Subcutaneous abdominal adipose tissue (tissue), 5 donors: ENCODE measurements at regions not wholly inside any gene's neighbourhood (a gene's known extent, or its start where the extent isn't known, plus 50 kb on each side); places are given as distances from the start of the nearest gene placed in this dataset.

Experiments
- H3K27ac ChIP-seq: one replicate; pipeline ENCODE4 v1.7.0; 2013; ENCODE audit warnings: low read depth, mild to moderate bottlenecking, inconsistent platforms, low read length, moderate library complexity
- H3K27me3 ChIP-seq, 5 donors: one replicate each; pipeline ENCODE4 v1.7.0; 2013; ENCODE audit warnings: low read length in 5 of 5, inconsistent platforms in 1 of 5; ENCODE audit not compliant: control insufficient read depth in 5 of 5, insufficient read depth in 4 of 5
- H3K36me3 ChIP-seq, 5 donors: one replicate each; pipeline ENCODE4 v1.7.0; 2013; ENCODE audit warnings: low read length in 5 of 5; ENCODE audit not compliant: control insufficient read depth in 5 of 5, insufficient read depth in 5 of 5
- H3K4me1 ChIP-seq, 5 donors: one replicate each; pipeline ENCODE4 v1.7.0; 2013; ENCODE audit warnings: low read length in 5 of 5, mild to moderate bottlenecking in 3 of 5, moderate library complexity in 1 of 5; ENCODE audit not compliant: control insufficient read depth in 5 of 5, insufficient read depth in 5 of 5
- H3K4me3 ChIP-seq, 5 donors: one replicate each; pipeline ENCODE4 v1.7.0; 2013; ENCODE audit warnings: low read length in 5 of 5, low read depth in 1 of 5
- H3K9ac ChIP-seq, 5 donors: one replicate each; pipeline ENCODE4 v1.7.0; 2013; ENCODE audit warnings: low read length in 5 of 5, mild to moderate bottlenecking in 4 of 5, moderate library complexity in 3 of 5
- H3K9me3 ChIP-seq, 5 donors: one replicate each; pipeline ENCODE4 v1.7.0; 2013; ENCODE audit warnings: low read length in 5 of 5; ENCODE audit not compliant: control insufficient read depth in 5 of 5
- donor health status: healthy.
- donor health status: healthy.
- donor health status: healthy.
- donor health status: healthy.
- donor health status: healthy.

DNA sequence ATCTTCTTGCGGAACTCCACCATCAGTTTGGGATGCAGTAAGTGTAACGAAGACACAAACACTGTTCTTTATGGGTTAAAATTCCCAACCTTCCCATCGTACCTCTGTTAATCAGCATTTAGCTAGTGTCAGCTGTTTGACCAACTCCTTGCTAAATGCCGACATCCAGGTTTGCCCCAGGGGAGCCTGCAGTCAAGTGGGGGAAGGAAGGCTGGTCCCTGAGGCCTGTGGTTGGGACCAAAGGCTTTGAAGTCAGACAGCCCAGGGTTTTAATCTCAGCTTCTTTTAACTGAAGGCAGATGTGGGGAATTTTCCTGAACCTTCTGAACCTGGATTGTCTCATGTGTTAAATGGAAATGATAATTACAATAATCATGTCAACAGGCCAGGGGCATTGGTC, 443.7 kb downstream of the GLRX3 start:
- peaks cover 0 to 20% (median 15%) of the 10 kb centered on the region in 5 donors for H3K27me3 ChIP-seq
- no peaks in the 10 kb centered on the region for H3K9me3 ChIP-seq

DNA sequence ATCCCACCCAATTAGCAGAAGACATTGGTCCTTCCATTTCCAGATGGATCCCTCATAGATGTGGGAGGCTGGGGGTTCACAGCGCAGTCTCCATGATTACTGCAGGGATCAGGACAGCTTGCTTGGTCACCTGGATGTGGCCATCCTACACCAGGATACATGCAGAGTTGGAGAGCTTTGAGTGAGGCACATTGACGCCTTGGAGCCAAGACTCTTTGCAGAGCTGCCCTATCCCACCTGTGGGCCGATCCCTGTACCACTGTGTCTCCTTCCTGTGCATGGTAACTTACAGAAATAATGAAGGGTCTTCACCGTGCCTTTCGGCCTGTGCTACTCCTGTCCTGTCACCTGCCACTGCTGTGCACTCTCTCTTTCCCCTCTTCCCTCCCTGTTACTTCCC, 444.8 kb downstream of the GLRX3 start:
- H3K9ac ChIP-seq = no peak overlapping the region
- no peaks in the 10 kb centered on the region for H3K36me3 ChIP-seq
- H3K27ac ChIP-seq = no peak overlapping the region
- H3K9me3 ChIP-seq = no peaks in the 10 kb centered on the region
- no peak overlapping the region for H3K4me3 ChIP-seq
- peaks cover 0 to 20% (median 13%) of the 10 kb centered on the region in 5 donors for H3K27me3 ChIP-seq
- H3K4me1 ChIP-seq = no peaks in the 10 kb centered on the region

More for the DNA sequence above, 443.7 kb downstream of the GLRX3 start:
- Histone ChIP-seq H3K4me3 (no peak overlapping the region), H3K9ac (no peak overlapping the region), H3K4me1 (no peaks in the 10 kb centered on the region), H3K27ac (no peak overlapping the region), H3K36me3 (no peaks in the 10 kb centered on the region)

DNA sequence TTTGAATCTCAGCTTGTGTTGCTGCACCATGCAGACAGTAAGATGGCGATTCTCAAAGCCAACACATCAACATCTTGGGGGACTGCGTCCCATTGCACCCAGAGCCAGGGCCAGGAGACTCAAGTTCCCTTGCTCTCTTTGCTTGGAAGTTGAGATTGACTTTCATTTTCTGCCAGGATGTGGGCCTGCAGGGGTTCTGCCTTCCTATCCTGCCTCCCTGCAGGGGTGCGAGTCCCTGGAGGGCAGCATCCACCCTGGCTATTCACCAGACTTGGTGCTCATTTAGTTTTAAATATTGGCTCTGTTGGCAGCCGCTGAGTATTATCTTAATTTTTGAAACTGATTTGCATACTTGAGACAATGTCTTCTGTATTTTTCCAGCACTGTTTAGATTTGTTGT, 451.5 kb downstream of the GLRX3 start:
- Histone ChIP-seq H3K36me3 (no peaks in the 10 kb centered on the region), H3K9ac (no peak overlapping the region), H3K27ac (no peak overlapping the region), H3K4me3 (no peak overlapping the region), H3K27me3 (peaks cover 0 to 4% (median 0%) of the 10 kb centered on the region in 5 donors), H3K9me3 (peaks cover 0 to 2% (median 0%) of the 10 kb centered on the region in 5 donors), H3K4me1 (no peaks in the 10 kb centered on the region)

DNA sequence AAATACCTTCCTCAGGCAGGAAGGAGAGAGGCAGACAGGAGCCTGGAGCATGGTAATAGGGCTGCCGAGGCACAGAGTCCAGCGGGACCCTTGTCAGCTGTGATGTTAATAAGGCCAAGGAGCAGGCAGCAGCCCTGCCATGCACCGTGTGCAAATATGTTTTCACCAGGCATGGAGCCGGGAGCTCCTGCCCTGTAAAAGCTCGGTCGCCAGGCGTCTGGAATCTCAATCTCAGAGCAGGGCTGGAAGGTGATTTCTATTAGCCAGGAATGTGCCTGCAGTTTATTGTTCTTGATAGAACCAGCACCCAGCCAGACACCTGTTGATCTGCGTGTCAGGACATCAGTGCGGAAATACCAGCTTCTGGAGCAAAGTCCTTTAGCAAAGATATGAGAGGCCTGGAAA, 469.8 kb downstream of the GLRX3 start:
- Histone ChIP-seq H3K27ac (no peak overlapping the region), H3K27me3 (peaks cover 6 to 15% (median 14%) of the 10 kb centered on the region in 5 donors), H3K4me1 (no peaks in the 10 kb centered on the region), H3K4me3 (no peak overlapping the region), H3K9me3 (peaks cover 0 to 10% (median 0%) of the 10 kb centered on the region in 5 donors), H3K9ac (no peak overlapping the region), H3K36me3 (no peaks in the 10 kb centered on the region)

DNA sequence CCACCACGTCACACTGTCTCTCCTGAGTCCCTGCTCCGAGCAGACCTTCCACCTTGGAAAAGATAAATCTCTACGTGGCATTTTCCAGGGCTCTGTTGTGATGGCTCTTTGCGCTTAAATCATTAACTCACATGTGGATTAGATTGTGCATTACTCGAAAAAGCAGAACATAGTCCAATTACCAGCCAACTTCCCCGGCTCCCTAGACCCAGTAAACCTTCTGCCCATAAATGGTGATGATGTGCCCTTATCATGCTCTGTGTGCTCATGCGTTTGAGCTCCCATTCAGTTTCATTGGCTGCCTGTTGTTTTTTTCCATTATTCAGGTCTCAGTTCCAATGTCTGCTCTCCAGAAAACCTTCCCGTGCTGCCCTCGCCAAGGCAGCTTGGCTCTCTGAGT, 471.2 kb downstream of the GLRX3 start:
- Histone ChIP-seq H3K27ac (no peak overlapping the region), H3K27me3 (peaks cover 6 to 17% (median 15%) of the 10 kb centered on the region in 5 donors), H3K4me3 (no peak overlapping the region), H3K9me3 (peaks cover 2 to 18% (median 6%) of the 10 kb centered on the region in 5 donors), H3K4me1 (no peaks in the 10 kb centered on the region), H3K36me3 (no peaks in the 10 kb centered on the region), H3K9ac (no peak overlapping the region)

DNA sequence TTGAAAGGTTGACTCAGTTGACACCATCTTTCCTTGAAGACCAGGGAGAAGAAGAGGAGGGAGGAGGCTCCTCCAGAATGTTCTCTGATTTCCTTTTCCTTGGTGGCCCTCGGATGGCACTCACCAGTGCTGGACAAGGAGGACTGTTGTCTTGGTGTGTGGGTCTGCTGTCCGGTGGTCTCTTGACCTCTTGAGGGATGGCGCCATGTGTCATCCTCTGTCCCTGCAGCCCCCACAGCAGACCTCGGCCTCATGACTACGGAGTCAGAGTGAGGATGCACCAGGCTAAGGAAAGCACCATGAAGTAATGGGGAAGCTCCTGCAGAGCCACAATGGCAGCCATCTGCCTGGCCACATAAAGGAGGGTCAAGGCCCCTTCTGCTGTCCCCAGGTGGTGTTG, 475.0 kb downstream of the GLRX3 start:
- no peaks in the 10 kb centered on the region for H3K36me3 ChIP-seq
- no peaks in the 10 kb centered on the region for H3K4me1 ChIP-seq
- H3K9ac ChIP-seq = no peak overlapping the region
- peak overlapping the region in 1 of 5 donors; percentile 19 for H3K4me3 ChIP-seq
- peaks cover 2 to 11% (median 7%) of the 10 kb centered on the region in 5 donors for H3K27me3 ChIP-seq
- H3K9me3 ChIP-seq = peaks cover 2 to 20% (median 9%) of the 10 kb centered on the region in 5 donors
- H3K27ac ChIP-seq = no peak overlapping the region

DNA sequence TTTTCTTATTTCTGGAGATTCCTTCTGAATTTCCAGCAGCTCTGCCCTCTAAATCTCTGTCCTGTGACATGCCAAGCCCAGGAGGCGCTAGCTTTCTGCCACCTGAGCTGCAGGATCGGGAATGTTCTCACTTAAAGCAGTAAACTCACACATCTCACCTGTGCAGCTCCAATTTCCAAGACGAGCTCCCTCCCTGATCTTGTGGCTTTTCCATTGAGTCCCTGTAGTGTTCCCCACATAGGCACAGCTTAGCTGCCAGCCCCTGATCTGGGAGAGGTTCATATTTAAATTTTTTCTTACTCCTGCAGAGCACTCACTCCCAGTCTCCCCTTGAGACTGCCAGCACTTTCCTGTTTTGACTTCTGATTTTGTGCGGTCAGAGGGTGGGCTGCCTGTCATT, 479.3 kb downstream of the GLRX3 start:
- H3K9ac ChIP-seq = no peak overlapping the region
- H3K27ac ChIP-seq = no peak overlapping the region
- no peaks in the 10 kb centered on the region for H3K4me1 ChIP-seq
- H3K27me3 ChIP-seq = peaks cover 3 to 6% (median 5%) of the 10 kb centered on the region in 5 donors
- H3K9me3 ChIP-seq = peaks cover 2 to 20% (median 9%) of the 10 kb centered on the region in 5 donors
- H3K36me3 ChIP-seq = no peaks in the 10 kb centered on the region
- no peak overlapping the region for H3K4me3 ChIP-seq

DNA sequence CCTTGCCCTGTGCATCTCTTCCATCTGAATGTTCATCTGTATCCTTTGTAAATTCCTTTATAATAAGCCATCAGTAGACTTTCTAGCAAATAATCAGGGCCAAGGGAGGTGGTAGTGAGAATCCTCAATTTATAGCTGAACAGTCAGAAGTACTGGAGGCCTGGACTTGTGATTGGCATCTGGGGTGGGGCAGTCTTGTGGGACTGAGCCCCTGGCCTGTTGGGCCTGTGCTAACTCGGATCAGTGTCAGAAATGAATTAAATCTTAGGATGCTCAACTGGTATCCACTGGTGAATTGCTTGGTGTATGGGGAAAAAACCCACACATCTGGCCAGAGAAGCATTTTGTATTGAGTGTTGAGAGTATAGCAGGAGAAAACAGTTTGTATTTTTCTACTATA, 481.8 kb downstream of the GLRX3 start:
- Histone ChIP-seq H3K27me3 (peaks cover 6 to 17% (median 14%) of the 10 kb centered on the region in 5 donors), H3K9ac (no peak overlapping the region), H3K9me3 (peaks cover 0 to 4% (median 0%) of the 10 kb centered on the region in 5 donors), H3K4me3 (no peak overlapping the region), H3K4me1 (no peaks in the 10 kb centered on the region), H3K36me3 (no peaks in the 10 kb centered on the region), H3K27ac (no peak overlapping the region)

DNA sequence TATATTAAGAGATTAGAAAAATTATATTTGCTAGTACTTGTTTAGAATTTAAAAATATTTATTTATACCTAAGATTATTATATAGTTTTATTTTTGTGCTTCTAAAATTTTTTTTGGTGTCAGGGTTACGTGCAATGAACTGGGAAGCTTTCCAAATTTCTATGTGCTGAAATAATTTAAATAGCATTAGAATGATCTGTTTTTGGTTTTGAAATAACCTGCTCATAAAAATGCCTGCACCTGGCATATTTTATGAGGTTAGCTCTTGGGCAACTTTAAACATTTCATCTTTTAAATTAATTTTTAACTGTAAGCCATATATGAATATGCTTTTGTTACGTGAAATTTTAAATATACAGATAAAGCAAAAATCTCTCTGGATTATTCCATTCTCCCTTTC, 482.5 kb downstream of the GLRX3 start:
- Histone ChIP-seq H3K36me3 (no peaks in the 10 kb centered on the region), H3K27me3 (peaks cover 6 to 19% (median 15%) of the 10 kb centered on the region in 5 donors), H3K9me3 (peaks cover 0 to under 1% (median 0%) of the 10 kb centered on the region in 5 donors), H3K27ac (no peak overlapping the region), H3K4me3 (no peak overlapping the region), H3K4me1 (no peaks in the 10 kb centered on the region), H3K9ac (no peak overlapping the region)

DNA sequence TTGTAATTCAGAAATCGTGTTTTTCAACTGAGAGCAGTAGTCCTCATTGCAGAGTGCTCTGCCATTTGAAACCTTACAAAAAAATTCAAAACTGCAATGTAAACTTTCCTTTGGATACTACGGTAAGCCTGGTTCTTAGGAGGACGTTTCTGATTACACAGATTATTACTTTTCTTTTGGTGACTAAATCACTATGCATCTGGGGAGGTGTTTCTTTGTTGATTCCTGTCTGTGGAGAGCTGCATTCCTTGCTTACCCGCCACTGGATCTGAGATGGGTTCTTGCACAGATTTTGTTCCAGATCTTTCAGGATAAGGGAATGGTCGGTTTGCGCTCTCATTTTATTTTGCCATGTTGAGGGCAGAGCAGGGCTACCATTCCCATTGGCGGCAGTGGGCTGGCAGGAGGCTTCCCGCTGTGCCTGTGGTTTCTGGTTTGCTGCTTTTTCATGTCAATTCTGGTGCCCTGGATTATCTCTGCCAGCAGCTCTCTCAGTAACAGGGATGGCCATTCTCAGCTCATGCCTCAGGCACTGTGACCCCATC, 485.1 kb downstream of the GLRX3 start:
- H3K9ac ChIP-seq = no peak overlapping the region
- H3K27me3 ChIP-seq = peaks cover 6 to 21% (median 18%) of the 10 kb centered on the region in 5 donors
- no peak overlapping the region for H3K4me3 ChIP-seq

More for the DNA sequence above, 485.1 kb downstream of the GLRX3 start:
- H3K9me3 ChIP-seq = peaks cover 0 to 4% (median 0%) of the 10 kb centered on the region in 5 donors
- no peaks in the 10 kb centered on the region for H3K4me1 ChIP-seq
- H3K36me3 ChIP-seq = no peaks in the 10 kb centered on the region
- no peak overlapping the region for H3K27ac ChIP-seq
